Fibroblast of mammary gland (primary cell): ENCODE measurements at regions not wholly inside any gene's neighbourhood (a gene's known extent, or its start where the extent isn't known, plus 50 kb on each side); places are given as distances from the start of the nearest gene placed in this dataset.

Experiments
- DNase-seq: peaks from one replicate; pipeline ENCODE4 v3.0.0-alpha.2; 2010; ENCODE audit warnings: low read depth
- H3K4me3 ChIP-seq: 2 replicates; pipeline ENCODE4 v1.5.1; 2011; ENCODE audit warnings: low read depth, mild to moderate bottlenecking, low read length, moderate library complexity; ENCODE audit not compliant: control insufficient read depth
- TF ChIP-seq, protein P1 (sequence below): conservative IDR thresholded peaks from 2 replicates; pipeline ENCODE4 v1.5.1; 2011; ENCODE audit warnings: low read depth, low read length, inconsistent platforms; ENCODE audit not compliant: control insufficient read depth, insufficient read depth

DNA sequence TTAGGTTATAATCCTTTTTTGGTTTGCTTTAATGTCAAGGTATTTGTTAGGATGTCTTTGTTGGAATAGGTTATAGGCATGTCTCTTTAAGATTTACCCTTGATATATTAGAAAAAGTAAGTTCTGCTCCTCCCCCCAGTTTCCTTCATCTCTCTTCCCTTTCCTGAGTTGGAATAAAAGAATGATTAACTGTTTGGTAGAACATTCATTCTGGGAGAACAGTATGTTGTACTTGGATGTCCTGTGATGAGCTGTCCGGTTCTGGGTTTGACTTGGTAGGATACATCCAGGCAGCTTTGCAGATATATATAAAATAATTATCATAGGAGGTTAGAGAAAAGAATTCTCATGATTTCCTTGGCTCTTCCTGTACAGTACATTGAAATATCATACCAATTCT lies 199.6 kb upstream of the RREB1 start:
- DNase-seq, result no peak
- TF ChIP-seq, protein P1, sequence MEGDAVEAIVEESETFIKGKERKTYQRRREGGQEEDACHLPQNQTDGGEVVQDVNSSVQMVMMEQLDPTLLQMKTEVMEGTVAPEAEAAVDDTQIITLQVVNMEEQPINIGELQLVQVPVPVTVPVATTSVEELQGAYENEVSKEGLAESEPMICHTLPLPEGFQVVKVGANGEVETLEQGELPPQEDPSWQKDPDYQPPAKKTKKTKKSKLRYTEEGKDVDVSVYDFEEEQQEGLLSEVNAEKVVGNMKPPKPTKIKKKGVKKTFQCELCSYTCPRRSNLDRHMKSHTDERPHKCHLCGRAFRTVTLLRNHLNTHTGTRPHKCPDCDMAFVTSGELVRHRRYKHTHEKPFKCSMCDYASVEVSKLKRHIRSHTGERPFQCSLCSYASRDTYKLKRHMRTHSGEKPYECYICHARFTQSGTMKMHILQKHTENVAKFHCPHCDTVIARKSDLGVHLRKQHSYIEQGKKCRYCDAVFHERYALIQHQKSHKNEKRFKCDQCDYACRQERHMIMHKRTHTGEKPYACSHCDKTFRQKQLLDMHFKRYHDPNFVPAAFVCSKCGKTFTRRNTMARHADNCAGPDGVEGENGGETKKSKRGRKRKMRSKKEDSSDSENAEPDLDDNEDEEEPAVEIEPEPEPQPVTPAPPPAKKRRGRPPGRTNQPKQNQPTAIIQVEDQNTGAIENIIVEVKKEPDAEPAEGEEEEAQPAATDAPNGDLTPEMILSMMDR, result no peak
- no peak overlapping the region for H3K4me3 ChIP-seq

DNA sequence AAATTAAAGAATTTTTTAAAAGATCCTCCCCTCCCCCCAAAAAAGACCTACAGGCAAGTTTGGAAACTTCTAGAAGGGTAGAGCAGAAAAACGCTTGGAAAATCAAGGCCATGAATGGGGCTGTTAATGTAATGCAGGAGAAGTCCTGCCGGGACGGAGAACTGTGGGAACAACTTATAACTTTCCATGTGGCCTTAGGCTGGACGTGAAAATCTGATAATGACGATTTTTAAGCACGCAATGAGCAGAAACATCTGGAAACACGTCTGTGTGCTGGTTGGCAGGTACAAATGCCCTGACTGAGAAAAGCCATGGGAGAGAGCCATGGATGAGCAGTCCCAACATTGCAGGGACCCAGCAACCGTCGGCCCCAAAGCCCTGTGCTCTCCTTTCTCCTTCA lies 198.7 kb upstream of the RREB1 start:
- no peak for DNase-seq
- TF ChIP-seq, protein P1, result no peak
- H3K4me3 ChIP-seq, result no peak overlapping the region

DNA sequence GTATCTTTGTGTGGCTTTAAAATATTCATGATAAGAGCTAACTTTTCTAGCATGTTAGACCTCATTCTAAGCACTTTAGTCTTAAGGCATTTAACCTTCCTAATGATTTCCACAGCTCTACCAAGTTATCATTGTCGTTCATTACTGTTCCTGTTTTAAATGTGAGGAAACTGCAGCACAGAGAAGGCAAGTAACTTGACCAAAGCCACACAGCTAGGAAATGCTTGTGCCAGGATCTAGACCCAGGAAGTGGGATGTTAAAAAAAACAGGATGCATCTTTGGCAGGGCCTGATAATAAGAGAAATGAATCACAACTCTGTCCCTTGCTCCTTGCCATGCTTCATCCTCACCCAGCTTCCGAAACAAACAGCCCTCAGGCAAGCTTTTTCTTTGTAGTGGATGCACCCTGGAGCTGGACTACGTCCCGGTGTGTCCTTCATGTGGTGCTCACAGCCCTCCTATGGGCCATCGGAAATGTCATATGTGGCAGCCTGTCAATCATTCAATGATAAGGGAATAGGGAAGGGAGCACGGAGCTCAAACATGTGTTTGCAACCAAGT lies 196.9 kb upstream of the RREB1 start:
- no peak overlapping the region for H3K4me3 ChIP-seq
- DNase-seq, result no peak
- TF ChIP-seq, protein P1, result no peak

DNA sequence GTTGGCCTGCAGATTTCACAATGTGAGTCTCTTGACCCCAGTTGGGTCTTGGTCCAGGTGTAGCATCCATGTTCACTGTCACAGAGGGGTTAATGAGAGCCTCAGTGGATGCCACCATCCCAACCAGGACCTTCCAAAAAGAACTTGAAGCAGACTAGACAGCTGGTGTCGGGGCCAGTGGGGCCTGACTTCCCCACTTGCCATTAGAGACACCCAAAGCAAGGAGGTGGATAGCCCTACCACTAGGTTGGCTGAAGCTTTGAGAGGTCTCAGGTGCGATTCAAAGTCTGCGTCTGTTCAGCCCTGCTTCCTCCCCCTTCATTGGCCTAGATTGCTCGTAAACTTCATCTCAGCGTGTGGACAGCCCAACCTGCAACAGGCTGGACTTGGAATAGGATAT lies 196.4 kb upstream of the RREB1 start:
- H3K4me3 ChIP-seq, result no peak overlapping the region
- DNase-seq, result no peak
- TF ChIP-seq, protein P1, result no peak

DNA sequence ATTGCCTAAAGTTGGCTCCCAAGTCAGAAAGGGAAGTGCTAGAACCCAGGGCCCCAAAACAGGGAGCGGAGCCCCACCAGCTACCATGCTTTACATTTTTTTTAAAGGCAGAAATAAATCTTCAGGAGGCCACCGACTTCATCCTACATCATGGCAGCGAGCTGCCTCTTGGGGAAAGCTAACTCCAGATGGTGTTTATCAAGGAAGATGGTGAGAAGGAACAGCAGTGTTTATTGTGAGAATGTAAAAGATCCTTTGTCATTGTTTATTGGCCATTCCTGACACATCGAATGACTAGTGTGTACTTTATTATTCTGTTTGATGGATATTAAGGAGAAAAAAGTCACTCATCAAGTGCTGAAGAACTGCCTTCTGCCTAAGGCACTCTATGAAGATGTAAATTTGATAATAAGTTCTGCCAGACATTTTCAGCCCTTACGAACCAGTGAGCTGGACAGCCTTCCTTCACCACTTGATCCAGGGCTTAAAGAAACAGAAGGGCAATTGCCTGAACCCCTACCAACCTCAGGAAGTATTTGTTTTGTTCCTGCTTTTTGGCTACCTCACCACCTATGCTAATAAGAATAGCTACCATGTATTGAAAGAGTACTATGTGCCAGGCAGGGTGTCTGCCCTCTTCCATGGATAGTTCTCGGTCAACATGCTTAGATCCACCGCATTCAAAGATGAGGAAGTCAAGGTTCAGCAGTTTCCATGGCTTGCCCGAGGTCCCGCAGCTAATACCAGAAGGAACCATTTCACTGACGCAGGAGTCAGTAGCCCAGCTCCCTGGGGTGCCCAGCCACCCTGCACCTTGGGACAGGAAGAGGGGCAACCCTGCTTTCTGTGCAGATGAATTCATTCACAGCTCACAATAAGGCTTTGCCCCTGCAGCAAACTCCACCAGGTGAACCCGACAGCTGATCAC lies 194.7 kb upstream of the RREB1 start:
- TF ChIP-seq, protein P1, result no peak
- no peak for DNase-seq
- H3K4me3 ChIP-seq, result no peak overlapping the region

DNA sequence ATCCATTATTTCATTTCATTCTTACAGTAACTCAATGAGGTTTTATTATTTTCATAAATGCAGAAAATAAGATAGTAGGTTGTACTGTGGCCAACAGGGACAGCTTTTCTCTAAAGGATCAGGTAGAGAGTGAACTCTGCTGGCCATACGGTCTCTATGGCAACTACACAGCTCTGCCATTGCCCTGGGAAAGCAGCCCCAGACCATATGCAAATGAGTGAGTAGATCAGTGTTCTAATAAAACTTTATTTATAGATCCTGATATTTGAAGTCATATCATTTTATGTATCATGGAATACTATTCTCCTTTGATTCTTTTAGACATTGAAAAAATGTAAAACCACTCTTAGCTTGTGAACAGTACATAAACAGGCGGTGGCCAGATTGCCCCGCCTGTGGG lies 192.5 kb upstream of the RREB1 start:
- no peak overlapping the region for H3K4me3 ChIP-seq
- peak; percentile 24 for DNase-seq
- TF ChIP-seq, protein P1, result no peak
